ENCODE measurements at regions not wholly inside any gene's neighbourhood (a gene's known extent, or its start where the extent isn't known, plus 50 kb on each side); places are given as distances from the start of the nearest gene placed in this dataset.

GRCh38 chr14:100438271-100438670, 115.1 kb downstream of the SLC25A47 start (continued):
- TF ChIP-seq CHD7 (IDR thresholded peaks at IDR 0.05; ENCODE audit: insufficient replicate concordance, low read length) (no peak), MAX (IDR thresholded peaks at IDR 0.05) (no peak), MAFK (IDR thresholded peaks at IDR 0.05; ENCODE audit: low read depth, low read length) (no peak)

Measured in H1 (cell line).